ENCODE measurements at regions not wholly inside any gene's neighbourhood (a gene's known extent, or its start where the extent isn't known, plus 50 kb on each side); places are given as distances from the start of the nearest gene placed in this dataset.

- Histone ChIP-seq H3K36me3 (no peaks in the 10 kb centered on the region), H3K27ac (no peak overlapping the region), H3K27me3 (no peaks in the 10 kb centered on the region), H3K4me3 (no peak overlapping the region), H3K9me3 (no peaks in the 10 kb centered on the region), H3K4me1 (no peaks in the 10 kb centered on the region)
- no peak for DNase-seq (ENCODE audit: low spot score)
- no peak for TF ChIP-seq CTCF (IDR thresholded peaks at IDR 0.05)
Measured at GRCh38 chr17:14838567-14838966, 426.6 kb downstream of the PMP22 start.

DNA sequence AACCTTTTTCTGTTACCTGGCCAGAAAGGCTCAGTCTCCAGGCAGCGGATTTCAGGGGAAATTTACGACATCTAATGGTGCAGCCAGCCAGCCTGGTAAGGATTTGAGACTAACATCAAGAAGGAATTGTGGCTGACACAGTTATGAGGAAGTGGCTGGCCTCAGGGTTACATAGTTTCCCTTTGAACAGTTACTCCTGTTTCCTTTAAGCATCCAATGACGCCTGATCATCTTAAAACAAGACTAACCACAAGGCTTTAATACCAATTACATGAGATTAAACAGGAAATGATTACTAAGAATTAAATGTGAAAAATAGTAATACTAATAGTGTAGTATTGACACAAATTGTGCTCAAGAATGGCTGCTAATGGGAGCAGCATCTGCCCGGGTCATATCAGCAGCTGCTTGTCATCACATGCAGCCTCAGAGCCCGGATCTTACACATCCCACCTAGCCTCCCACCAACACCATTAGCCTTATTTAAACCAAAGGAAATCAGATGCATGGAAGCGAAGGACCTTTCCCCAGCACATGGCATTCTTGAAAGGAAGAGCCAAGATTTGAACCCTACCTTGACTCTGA, 431.8 kb downstream of the PMP22 start:
- no peak overlapping the region for H3K27ac ChIP-seq
- H3K4me1 ChIP-seq = no peaks in the 10 kb centered on the region
- no peak for DNase-seq (ENCODE audit: low spot score)
- TF ChIP-seq CTCF (IDR thresholded peaks at IDR 0.05) = no peak
- no peaks in the 10 kb centered on the region for H3K9me3 ChIP-seq
- no peak overlapping the region for H3K4me3 ChIP-seq
- no peaks in the 10 kb centered on the region for H3K36me3 ChIP-seq
- no peaks in the 10 kb centered on the region for H3K27me3 ChIP-seq

GRCh38 chr17:14831491-14831890, 433.6 kb downstream of the PMP22 start:
- no peaks in the 10 kb centered on the region for H3K27me3 ChIP-seq
- TF ChIP-seq CTCF (IDR thresholded peaks at IDR 0.05) = no peak
- DNase-seq (ENCODE audit: low spot score) = no peak

GRCh38 chr17:14827396-14827919, 437.7 kb downstream of the PMP22 start:
- DNase-seq (ENCODE audit: low spot score) = no peak
- H3K27me3 ChIP-seq = no peaks in the 10 kb centered on the region
- no peaks in the 10 kb centered on the region for H3K4me1 ChIP-seq
- no peaks in the 10 kb centered on the region for H3K36me3 ChIP-seq
- H3K4me3 ChIP-seq = no peak overlapping the region
- no peak overlapping the region for H3K27ac ChIP-seq
- TF ChIP-seq CTCF (IDR thresholded peaks at IDR 0.05) = no peak
- peaks cover 0 to 5% of the 10 kb centered on the region in 2 donors for H3K9me3 ChIP-seq

More at GRCh38 chr17:14831491-14831890, 433.6 kb downstream of the PMP22 start:
- H3K9me3 ChIP-seq = no peaks in the 10 kb centered on the region
- no peak overlapping the region for H3K4me3 ChIP-seq
- no peaks in the 10 kb centered on the region for H3K4me1 ChIP-seq
- H3K36me3 ChIP-seq = no peaks in the 10 kb centered on the region
- no peak overlapping the region for H3K27ac ChIP-seq

GRCh38 chr17:14826358-14826757, 438.8 kb downstream of the PMP22 start:
- no peak overlapping the region for H3K27ac ChIP-seq
- TF ChIP-seq CTCF (IDR thresholded peaks at IDR 0.05) = no peak
- H3K36me3 ChIP-seq = no peaks in the 10 kb centered on the region
- H3K9me3 ChIP-seq = peaks cover 0 to 5% of the 10 kb centered on the region in 2 donors
- no peak for DNase-seq (ENCODE audit: low spot score)
- no peaks in the 10 kb centered on the region for H3K27me3 ChIP-seq
- H3K4me1 ChIP-seq = no peaks in the 10 kb centered on the region
- H3K4me3 ChIP-seq = no peak overlapping the region

- peaks cover 0 to 10% of the 10 kb centered on the region in 2 donors for H3K9me3 ChIP-seq
- H3K36me3 ChIP-seq = no peaks in the 10 kb centered on the region
- H3K27ac ChIP-seq = no peak overlapping the region
- H3K4me1 ChIP-seq = no peaks in the 10 kb centered on the region
- no peak for DNase-seq (ENCODE audit: low spot score)
- TF ChIP-seq CTCF (IDR thresholded peaks at IDR 0.05) = no peak
- no peak overlapping the region for H3K4me3 ChIP-seq
- H3K27me3 ChIP-seq = no peaks in the 10 kb centered on the region
Measured at GRCh38 chr17:14818469-14818868, 446.7 kb downstream of the PMP22 start.
